OCI-LY7 (cell line): ENCODE measurements at regions not wholly inside any gene's neighbourhood (a gene's known extent, or its start where the extent isn't known, plus 50 kb on each side); places are given as distances from the start of the nearest gene placed in this dataset.

ENCODE experiments used
- BruUV-seq: library from RNA; stranded (reverse); fragments of 400-500 nt; replicated peaks from 2 replicates; lab custom pipeline; 2021; lab: Mats Ljungman, UMichigan
- CTCF ChIA-PET: fragments of 300-600 bp; sonication (Branson Sonifier 250); formaldehyde crosslinking; loops from one replicate; lab custom pipeline; 2022; ENCODE audit warnings: antibody characterized with exemption; ENCODE audit not compliant: unreplicated experiment; lab: Charles Lee
- POLR2A ChIA-PET: fragments of 300-600 bp; sonication (Branson Sonifier 250); formaldehyde crosslinking; loops from one replicate; lab custom pipeline; 2022; ENCODE audit warnings: antibody characterized with exemption; lab: Charles Lee
- DNase-seq: peaks from one replicate; pipeline ENCODE4 v3.0.0-alpha.2; 2015; ENCODE audit warnings: low spot score
- H2AFZ ChIP-seq: fragments of 200-600 bp; sonication (generic), shearing (Covaris generic); 2 replicates; pipeline ENCODE4 v1.6.1; 2014; ENCODE audit warnings: mild to moderate bottlenecking, antibody characterized with exemption, low read length, moderate library complexity
- H3K27ac ChIP-seq: fragments of 200-600 bp; sonication (generic); 2 replicates; pipeline ENCODE4 v1.5.1; 2014; ENCODE audit warnings: mixed run types, low read depth, mild to moderate bottlenecking, moderate library complexity, low read length, inconsistent platforms; ENCODE audit not compliant: poor library complexity, severe bottlenecking
- H3K36me3 ChIP-seq: fragments of 200-600 bp; sonication (generic); 2 replicates; pipeline ENCODE4 v1.6.1; 2014; ENCODE audit warnings: mild to moderate bottlenecking, antibody characterized with exemption, low read length, moderate library complexity, mixed read lengths; ENCODE audit not compliant: insufficient read depth
- H3K4me1 ChIP-seq: fragments of 200-600 bp; sonication (generic); 2 replicates; pipeline ENCODE4 v1.5.1; 2014; ENCODE audit warnings: mild to moderate bottlenecking, low read length; ENCODE audit not compliant: insufficient read depth, poor library complexity, severe bottlenecking
- H3K4me2 ChIP-seq: fragments of 200-600 bp; sonication (generic); 2 replicates; pipeline ENCODE4 v1.6.1; 2014; ENCODE audit warnings: mild to moderate bottlenecking, low read length
- H3K4me3 ChIP-seq: fragments of 200-600 bp; sonication (generic); 2 replicates; pipeline ENCODE4 v1.5.1; 2014; ENCODE audit warnings: mild to moderate bottlenecking, low read depth, low read length; ENCODE audit not compliant: poor library complexity, severe bottlenecking
- H3K79me2 ChIP-seq: fragments of 200-600 bp; sonication (generic); 2 replicates; pipeline ENCODE4 v1.6.1; 2016; ENCODE audit warnings: low read depth, mild to moderate bottlenecking, low read length, moderate library complexity, mixed read lengths; ENCODE audit not compliant: insufficient read depth
- H3K9me2 ChIP-seq: fragments of 200-600 bp; sonication (generic); 2 replicates; pipeline ENCODE4 v1.6.1; 2016; ENCODE audit warnings: mild to moderate bottlenecking, low read length, mixed read lengths; ENCODE audit not compliant: insufficient read depth
- H3K9me3 ChIP-seq: fragments of 200-600 bp; sonication (generic); 2 replicates; pipeline ENCODE4 v1.6.1; 2014; ENCODE audit warnings: mild to moderate bottlenecking, mixed run types, low read length, mixed read lengths
- H4K20me1 ChIP-seq: fragments of 200-600 bp; sonication (generic); 2 replicates; pipeline ENCODE4 v1.6.1; 2014; ENCODE audit warnings: mild to moderate bottlenecking, antibody characterized with exemption, low read length, moderate library complexity, mixed read lengths; ENCODE audit not compliant: insufficient read depth
- EZH2phosphoT487 ChIP-seq: fragments of 200-600 bp; sonication (generic); IDR thresholded peaks from 2 replicates; pipeline ENCODE4 v1.6.1; 2018; ENCODE audit warnings: low read depth, borderline replicate concordance, mild to moderate bottlenecking, mixed run types, antibody characterized with exemption, low read length, moderate library complexity, mixed read lengths
- intact Hi-C: fragments of 100-400 bp; cut with micrococcal nuclease; formaldehyde crosslinking; loops from one replicate; pipeline ENCODE4 v1.10.0; 2022; ENCODE audit not compliant: unreplicated experiment
- TF ChIP-seq, protein P1 (sequence below): fragments of 200-600 bp; sonication (generic); conservative IDR thresholded peaks from 2 replicates; pipeline ENCODE4 v1.5.1; 2014; ENCODE audit warnings: mild to moderate bottlenecking, antibody characterized with exemption, low read length, moderate library complexity, mixed read lengths

DNA sequence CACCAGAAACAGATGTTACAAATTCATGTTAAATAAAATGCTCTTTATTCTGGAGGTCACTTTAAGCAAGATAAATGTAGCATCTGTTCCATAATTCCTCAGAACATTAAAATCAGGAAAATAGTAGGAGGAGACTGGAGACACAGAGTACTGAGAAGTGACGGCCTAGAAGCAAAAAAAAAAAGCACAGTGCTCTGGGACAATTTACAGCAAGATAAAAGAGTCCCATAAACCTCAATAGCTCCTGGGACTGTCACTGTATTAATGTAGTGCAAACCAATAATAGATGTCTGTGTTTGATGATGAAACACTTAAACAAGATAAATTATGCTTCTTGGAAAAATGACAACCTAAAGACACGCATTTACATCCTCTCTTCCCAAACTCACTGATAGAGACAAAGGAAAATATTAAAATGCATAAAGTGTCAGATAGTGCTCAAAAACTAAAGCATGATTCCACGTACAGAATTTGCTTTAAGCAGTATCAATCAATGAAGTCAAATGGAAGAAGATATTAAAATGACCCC, 338.8 kb upstream of the REG3G start:
- Histone ChIP-seq H3K4me2 (no peak overlapping the region), H3K4me1 (no peaks in the 10 kb centered on the region), H3K9me3 (no peaks in the 10 kb centered on the region), H3K79me2 (no peaks in the 10 kb centered on the region), H3K9me2 (no peaks in the 10 kb centered on the region), H3K36me3 (no peaks in the 10 kb centered on the region), H3K4me3 (no peak overlapping the region), H2AFZ (no peak overlapping the region), H4K20me1 (no peaks in the 10 kb centered on the region), H3K27ac (no peak overlapping the region)
- POLR2A ChIA-PET: no interaction called here
- CTCF ChIA-PET: no interaction called here
- DNase-seq: no peak
- no TSS peak for BruUV-seq
- intact Hi-C loops: no loop called here
- TF ChIP-seq EZH2phosphoT487: no peak
- TF ChIP-seq, protein P1, sequence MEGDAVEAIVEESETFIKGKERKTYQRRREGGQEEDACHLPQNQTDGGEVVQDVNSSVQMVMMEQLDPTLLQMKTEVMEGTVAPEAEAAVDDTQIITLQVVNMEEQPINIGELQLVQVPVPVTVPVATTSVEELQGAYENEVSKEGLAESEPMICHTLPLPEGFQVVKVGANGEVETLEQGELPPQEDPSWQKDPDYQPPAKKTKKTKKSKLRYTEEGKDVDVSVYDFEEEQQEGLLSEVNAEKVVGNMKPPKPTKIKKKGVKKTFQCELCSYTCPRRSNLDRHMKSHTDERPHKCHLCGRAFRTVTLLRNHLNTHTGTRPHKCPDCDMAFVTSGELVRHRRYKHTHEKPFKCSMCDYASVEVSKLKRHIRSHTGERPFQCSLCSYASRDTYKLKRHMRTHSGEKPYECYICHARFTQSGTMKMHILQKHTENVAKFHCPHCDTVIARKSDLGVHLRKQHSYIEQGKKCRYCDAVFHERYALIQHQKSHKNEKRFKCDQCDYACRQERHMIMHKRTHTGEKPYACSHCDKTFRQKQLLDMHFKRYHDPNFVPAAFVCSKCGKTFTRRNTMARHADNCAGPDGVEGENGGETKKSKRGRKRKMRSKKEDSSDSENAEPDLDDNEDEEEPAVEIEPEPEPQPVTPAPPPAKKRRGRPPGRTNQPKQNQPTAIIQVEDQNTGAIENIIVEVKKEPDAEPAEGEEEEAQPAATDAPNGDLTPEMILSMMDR: no peak

DNA sequence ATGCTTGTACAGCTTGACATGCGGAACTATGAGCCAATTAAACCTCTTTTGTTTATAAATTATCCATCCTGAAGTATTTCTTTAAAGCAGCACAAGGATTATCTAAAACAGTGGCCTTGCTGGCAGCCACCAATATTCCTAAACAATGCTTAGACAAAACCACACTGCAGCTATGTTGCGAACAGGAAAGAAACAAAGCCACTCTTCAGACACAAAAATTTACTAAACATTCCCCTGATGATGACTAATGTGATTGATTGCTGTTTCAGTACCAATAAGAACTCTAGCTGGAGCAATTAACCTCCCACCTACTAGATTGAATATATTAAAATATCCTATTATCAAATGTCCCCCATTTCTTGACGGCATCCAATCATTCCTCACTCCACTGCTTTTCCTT, 325.8 kb upstream of the REG3G start:
- CTCF ChIA-PET: no interaction called here
- no peak overlapping the region for H2AFZ ChIP-seq
- H4K20me1 ChIP-seq: no peaks in the 10 kb centered on the region
- TF ChIP-seq, protein P1: no peak
- TF ChIP-seq EZH2phosphoT487: no peak
- H3K27ac ChIP-seq: no peak overlapping the region
- DNase-seq: no peak
- H3K36me3 ChIP-seq: no peaks in the 10 kb centered on the region
- intact Hi-C loops: no loop called here
- H3K4me2 ChIP-seq: no peak overlapping the region
- H3K4me3 ChIP-seq: no peak overlapping the region
- no TSS peak for BruUV-seq
- no peaks in the 10 kb centered on the region for H3K79me2 ChIP-seq
- no peaks in the 10 kb centered on the region for H3K4me1 ChIP-seq
- H3K9me3 ChIP-seq: no peaks in the 10 kb centered on the region
- H3K9me2 ChIP-seq: no peaks in the 10 kb centered on the region
- POLR2A ChIA-PET: no interaction called here

DNA sequence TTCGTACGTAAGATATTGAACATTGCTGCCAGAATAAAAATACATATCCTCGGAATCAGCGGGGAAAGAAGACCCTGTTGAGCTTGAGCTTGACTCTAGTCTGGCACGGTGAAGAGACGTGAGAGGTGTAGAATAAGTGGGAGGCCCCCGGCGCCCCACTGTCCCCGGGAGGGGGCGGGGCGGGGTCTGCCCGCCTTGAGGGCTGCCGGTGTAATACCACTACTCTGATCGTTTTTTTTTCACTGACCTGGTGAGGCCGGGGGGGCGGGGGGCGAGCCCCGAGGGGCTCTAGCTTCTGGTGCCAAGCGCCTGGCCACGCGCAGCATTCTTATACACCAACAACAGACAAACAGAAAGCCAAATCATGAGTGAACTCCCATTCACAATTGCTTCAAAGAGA, 324.0 kb upstream of the REG3G start:
- H3K4me3 ChIP-seq: no peak overlapping the region
- CTCF ChIA-PET: no interaction called here
- BruUV-seq: no TSS peak
- no peaks in the 10 kb centered on the region for H3K79me2 ChIP-seq
- no peaks in the 10 kb centered on the region for H4K20me1 ChIP-seq
- no peaks in the 10 kb centered on the region for H3K9me2 ChIP-seq
- H3K9me3 ChIP-seq: no peaks in the 10 kb centered on the region
- no peaks in the 10 kb centered on the region for H3K36me3 ChIP-seq
- no peak for TF ChIP-seq EZH2phosphoT487
- TF ChIP-seq, protein P1: no peak
- POLR2A ChIA-PET: no interaction called here
- no peak overlapping the region for H3K27ac ChIP-seq
- DNase-seq: no peak
- H2AFZ ChIP-seq: no peak overlapping the region
- intact Hi-C loops: no loop called here
- no peaks in the 10 kb centered on the region for H3K4me1 ChIP-seq
- no peak overlapping the region for H3K4me2 ChIP-seq
